GM19023 (cell line): ENCODE measurements at regions not wholly inside any gene's neighbourhood (a gene's known extent, or its start where the extent isn't known, plus 50 kb on each side); places are given as distances from the start of the nearest gene placed in this dataset.

Experiments
- ATAC-seq: cut with Tn5 transposase; IDR thresholded peaks from one replicate; pipeline ENCODE4 v1.9.1; 2021; ENCODE audit warnings: mild to moderate bottlenecking, moderate library complexity; ENCODE audit not compliant: unreplicated experiment

DNA sequence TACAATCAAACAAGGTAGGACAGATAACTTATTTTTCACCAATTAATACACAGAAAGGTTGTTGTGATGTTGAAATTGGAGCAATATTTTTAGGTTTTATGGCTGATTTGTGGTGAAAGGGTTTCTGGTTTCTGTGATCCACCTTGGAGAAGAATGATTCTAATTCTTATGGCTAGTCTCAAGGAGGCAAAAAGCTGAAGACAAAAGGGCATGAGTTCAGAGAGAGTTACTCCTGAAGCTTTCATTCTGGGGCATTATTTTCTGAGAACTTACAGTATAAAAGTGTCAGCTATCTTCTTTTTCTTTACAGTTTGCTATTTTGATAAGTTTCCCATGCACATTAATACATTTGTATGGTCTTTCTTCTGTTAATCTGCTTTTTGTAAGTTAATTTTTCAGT, 372.4 kb upstream of the CCDC179 start:
- ATAC-seq, result no peak

DNA sequence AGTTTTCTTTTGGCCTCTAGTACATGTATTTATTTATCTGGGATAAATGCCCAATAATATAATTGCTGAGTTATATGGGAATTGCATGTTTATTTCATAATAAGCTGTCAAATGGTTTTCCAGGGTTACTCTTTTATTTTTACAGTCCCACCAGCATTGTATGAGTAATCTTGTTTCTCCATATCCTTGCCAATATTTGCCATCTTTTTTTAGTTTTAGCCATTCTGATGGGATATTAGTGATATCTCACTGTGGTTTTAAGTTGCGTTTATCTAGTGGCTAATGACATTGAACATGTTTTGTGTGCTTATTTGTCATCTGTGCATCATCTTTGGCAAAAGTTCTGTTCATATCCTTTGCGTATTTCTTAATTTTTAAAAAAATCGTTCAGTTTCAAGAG, 372.8 kb upstream of the CCDC179 start:
- no peak for ATAC-seq

DNA sequence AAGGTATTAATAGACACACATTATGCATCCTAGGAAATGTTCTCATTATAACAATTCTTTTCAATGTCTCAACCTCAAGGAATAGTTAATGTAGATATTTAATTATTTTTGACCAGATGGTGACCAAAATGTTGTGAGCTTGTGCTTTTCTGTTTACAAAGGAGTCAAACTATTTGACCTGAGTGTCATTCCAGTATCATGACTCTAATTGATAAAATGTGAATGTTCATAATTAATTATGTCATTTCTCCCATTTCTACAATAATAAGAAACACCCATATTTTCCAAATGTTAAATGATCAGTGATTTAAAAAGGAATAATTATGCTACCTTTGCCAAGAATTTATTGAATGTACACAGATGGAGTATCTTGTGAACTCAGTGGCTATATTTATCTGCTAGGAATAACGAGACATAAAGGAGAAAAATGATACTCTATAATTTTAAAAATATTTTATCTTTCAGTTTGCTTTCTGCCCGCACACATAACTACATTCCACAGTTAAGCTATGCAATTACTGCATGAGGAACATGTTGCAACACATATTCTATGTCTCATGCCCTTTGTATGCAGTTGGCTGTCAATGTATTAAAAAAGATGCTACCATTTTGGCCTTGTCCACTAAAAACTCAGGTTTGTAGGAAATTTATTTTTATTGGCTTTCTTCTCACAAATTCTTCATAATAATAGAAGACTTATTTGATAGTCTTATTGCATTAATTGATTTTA, 376.7 kb upstream of the CCDC179 start:
- ATAC-seq, result no peak

DNA sequence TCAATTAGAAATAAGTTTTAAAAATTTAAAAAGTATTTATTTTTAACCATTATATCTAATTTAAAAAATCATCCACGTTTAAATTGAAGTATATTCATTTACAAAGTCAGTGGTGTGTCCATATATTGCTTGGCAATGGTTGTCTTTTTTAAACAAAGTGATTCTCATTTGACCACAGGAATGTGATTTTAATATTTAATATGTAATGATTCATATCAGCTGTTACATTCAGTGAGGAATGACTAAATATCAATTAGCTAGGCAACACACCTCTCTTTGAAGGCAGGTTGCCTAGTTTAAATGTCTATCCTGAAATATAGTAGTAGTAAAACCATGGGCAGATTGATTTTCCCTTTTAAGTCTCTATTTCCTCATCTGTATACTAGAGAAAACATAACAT, 392.2 kb upstream of the CCDC179 start:
- ATAC-seq, result no peak

DNA sequence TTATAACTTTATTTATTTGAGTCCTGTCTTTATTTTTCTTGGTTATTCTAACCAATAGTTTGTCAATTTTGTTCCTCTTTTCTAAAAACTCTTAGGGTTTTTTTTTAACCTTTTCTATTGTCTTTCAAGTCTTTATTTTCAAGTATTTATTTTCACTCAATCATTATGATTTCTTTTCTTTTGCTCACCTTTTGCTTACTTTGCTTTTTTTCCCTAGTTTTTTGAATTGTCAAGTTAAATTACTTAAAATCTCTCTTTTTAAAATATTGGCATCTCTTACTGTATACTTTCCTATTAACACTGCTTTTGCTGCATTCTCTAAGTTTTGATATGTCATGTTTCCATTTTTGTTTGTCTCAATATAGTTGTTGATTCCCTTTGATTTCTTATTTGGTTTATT, 396.8 kb upstream of the CCDC179 start:
- no peak for ATAC-seq

DNA sequence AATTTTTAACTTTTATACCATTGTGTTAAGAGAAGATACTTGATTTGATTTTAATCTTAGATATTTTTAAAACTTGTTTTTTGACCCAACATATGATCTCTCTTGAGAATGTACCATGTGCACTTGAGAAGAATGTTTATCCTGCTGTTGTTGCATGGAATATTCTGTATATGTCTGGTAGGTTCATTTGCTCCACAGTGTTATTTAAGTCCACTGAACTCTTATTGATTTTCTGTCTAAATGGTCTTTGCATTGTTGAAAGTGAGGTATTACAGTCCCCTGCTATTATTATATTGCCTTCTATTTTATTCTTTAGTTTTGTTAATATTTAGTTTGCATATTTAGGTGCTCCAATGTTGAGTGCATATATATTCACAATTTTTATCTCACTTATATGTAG, 397.3 kb upstream of the CCDC179 start:
- ATAC-seq, result no peak

DNA sequence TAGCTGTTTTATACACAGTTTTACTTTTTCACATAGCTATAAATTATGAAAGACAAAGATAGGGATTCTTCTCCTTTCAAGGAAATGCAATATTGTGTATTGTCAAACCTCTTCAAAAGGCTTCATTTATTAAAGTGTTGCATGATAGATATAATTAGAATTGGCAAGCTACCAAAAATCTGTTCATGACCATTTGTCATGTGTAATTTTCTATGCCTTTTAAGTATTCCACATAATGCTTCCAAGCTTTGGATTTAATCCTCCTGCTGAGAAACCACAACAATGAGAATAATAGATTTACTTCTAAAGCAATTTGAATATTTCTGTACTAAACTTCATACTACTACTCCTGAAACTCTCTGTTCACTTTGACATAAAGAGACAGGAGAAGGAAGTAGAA, 403.2 kb upstream of the CCDC179 start:
- no peak for ATAC-seq

DNA sequence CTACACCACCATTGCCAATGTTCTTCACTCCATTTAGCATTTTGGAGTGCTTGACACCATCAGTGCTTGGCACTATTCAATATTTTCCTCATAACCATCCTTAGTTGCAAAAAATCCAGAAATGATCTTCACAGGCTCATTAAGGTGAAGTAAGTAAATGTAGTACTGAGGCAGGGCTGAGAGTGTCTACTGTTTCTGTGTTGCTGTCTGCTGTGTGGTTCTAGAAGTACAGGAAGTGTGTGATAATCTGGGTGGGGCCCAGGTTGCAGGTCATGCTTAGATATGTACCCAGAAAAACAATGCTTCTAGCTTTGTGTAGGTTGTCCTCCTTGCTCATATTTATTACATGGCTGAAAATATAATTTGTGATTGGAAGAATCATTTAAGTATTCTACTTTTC, 411.8 kb upstream of the CCDC179 start:
- ATAC-seq, result no peak

DNA sequence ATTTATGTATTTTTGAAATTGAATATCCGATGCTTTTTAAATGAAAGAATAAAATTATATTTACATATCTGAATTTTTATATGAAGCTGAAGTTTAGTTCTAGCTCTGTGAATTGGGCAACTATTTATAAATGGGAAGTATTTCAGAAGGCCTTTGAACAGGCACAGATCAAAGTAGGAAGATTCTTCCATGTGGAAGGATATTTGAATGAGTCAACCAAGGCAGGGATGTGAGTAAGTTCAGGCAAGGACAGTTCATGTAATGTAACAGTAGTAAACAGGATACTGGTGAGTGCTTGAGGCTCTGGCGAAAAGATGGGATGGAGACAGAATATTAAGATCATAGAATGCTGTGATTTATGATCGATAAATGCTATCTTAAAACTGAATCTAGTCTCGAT, 417.8 kb upstream of the CCDC179 start:
- ATAC-seq, result no peak

DNA sequence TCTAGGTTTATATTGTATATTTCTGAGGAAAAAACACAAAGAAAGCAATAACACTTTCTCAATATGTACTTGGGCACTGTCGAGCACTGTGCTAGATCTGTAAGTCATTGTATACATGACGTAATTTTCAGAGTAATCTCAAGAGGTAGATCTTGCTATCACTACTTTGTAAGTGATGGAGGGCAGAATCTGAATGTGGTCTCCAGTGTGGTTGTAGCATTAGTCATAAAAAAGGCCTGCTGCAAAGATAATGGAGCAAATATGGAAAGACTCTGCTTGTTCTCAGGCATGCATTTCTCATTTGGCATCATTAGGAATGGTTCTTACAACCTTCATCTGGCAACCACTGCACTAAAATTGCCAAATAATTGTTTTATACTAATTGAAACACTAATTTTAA, 419.8 kb upstream of the CCDC179 start:
- ATAC-seq, result no peak

DNA sequence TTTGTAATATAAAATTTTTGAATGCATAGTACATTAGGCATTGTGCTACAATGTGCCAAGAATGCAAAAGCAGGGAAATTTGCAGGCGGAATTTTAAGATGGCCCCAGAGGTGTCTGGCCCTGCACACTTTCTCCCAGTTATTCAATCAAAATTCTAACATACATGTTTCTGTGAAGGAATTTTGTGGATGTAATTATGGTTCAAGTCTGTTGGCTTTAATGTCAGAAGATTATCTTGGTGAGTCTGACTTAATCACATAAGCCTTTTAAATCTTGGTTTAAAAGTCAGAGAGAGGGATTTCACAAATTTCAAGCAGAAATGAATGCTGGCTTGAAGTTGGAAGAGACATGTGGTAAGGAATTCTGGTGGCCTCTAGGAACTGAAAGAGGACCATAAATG, 423.4 kb upstream of the CCDC179 start:
- ATAC-seq, result no peak

DNA sequence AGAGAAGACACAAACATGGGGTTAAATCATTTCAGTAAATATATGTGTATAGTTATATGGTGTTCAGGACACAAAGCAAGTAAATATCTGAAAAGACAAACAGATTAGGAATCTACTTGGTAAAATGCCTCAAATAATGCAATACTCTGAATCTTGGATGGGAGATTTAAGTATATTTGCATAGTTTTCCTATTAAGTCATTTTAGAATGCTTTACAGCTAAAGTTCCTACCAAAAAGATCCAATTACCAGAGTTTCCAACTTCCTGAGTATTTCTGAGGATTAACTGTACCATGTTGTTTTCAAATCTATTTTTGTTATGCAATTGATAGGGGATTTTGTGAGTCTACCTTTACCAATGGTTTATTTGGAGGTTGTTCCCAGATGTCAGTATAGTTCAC, 424.4 kb upstream of the CCDC179 start:
- no peak for ATAC-seq

DNA sequence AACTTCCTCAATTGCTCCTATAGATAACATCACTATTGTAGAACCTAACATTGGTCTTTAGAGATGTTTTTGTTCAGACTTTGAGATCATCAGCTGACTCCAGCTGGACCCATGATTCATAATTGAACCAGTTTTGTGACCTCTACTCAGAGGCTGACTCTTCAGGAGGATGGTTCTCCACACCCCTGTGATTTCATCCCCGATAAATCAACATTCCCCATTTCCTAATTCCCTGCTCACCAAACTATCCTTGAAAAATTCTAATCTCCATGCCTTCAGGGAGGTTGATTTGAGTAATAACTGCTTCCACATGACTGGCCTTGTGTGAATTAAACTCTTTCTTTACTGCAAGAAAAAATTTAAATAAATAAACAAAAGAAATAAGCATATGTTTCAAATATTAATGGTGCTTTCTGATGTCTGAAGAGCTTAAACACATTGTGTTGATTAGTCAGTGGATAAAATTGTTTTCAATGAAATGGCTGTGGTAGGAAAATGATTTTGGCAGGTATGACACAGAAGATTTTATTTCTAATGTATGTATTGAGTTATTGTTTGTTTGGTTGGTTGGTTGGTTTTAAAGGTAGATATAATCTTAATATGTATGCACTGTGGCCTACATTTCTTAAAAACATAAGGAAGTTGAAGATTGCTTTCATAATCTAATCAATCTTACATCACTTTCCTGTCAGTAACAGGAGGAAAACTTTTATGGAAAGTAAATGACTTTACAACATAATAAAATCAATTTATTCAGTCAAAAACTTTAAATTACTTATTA, 427.9 kb upstream of the CCDC179 start:
- no peak for ATAC-seq

DNA sequence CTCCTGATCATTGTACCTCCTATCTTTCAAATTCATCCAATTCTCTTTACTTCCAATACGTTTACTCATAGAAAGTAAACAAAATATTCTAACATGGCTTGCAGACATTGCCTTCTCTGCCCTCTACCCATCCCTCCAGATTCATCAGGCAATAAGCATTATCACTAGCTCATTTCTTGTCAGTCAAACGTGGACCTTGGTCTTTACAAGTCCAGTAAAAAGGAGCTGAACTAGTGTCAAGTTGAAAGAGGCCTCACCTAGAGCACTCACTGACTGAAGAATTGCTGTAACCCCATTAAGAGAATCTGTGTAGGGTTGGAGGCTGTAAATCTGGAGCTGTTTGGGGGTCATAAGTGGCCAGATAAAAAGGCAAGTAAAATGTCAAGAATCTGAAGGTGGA, 435.0 kb upstream of the CCDC179 start:
- ATAC-seq, result no peak

DNA sequence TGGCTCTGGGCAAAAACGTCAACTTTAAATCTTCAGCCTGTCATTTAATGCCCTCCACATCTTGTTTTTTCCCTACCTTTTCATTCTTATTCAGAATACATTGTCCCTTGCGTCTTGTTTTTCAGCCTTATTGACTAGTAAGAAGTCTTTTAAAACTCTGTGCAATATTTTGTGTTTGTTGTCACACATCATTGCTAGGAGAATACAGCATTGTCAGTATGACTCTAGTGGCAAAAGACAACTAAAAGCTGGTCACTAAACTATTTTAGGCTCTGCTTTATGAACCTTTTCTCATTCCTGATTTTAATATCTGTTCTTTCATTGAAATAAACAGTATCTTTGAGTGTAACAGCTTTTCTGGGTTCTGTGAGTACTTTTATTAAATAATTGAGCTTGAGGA, 447.8 kb upstream of the CCDC179 start:
- no peak for ATAC-seq

DNA sequence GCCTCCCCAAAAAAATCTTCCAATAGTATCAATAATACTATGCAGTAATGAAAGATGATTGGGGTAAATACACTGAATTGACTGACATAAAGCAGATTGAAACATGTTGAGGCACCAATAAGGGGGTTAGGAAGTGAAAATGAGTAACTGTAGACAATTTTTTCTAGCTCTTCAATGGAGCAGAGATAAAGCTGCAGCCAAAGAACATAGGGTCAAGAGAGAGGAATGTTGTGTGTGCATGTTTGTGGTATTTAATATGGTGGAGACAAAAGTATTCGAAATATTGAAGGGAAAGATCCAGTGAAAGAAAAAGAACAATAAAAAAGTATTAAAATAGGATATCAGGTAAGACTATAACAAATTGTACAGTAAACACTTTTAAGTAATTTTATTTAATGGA, 450.0 kb upstream of the CCDC179 start:
- ATAC-seq, result no peak

DNA sequence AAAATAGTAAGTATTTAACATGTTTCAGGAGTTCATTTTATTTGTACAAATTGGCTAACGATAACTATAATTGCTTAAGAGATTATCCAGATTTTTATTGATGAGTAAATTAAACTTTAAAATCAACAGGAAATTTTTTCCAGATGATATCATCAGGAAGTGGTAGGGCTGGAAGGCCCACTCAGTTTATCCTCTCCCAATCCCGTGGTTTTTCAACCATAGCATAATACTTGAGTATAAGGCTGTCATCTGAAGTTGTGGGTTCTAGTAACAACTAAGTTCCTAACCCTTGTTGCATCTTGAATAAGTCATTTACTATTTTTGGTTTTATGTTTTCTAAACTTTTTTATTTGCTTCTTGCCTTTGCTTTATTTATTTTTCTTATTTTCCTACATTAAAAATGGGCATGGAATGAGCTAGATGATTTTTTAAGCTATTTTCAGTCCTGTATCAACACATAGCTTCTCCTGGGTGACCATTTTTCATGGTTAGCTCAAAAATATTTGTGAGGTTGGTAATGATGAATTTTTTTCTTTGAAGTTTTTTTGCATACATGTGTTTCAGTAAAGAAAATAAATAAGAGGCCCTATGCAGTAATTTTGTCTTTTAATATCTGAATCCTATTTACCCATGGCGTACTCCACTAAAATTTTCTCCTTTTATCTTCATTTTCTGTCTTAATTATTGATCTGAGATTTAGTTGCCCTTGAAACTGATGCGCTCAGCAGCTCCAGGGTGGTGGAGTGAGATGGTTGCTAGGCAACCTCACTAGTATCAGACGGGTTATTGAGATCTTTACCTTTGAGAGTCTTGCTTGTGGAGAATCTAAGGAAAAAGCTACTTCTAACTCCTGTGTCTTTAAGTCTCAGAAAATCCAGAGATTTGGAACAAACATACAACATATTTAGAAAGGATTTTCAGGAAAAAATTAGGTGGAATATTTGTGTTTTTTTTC, 452.0 kb upstream of the CCDC179 start:
- ATAC-seq, result no peak

DNA sequence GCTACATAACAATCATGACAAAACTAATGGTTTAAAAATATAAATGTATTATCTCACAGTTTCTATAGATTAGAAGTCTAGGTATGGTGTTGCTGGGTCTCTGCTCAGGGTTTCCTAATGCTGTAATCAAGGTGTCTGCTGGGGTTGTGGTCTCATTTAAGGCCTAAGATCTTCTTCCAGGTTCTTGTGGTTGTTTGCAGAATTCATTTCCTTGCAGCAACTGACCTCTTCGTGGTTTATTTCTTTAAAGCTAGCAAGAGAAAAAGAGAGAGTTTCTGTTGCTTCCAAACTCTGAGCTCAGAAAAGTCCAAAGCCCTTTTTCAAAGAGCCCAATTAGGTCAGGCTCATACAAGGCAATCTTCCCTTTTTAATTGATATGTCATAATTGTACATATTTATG, 452.7 kb upstream of the CCDC179 start:
- ATAC-seq, result no peak

DNA sequence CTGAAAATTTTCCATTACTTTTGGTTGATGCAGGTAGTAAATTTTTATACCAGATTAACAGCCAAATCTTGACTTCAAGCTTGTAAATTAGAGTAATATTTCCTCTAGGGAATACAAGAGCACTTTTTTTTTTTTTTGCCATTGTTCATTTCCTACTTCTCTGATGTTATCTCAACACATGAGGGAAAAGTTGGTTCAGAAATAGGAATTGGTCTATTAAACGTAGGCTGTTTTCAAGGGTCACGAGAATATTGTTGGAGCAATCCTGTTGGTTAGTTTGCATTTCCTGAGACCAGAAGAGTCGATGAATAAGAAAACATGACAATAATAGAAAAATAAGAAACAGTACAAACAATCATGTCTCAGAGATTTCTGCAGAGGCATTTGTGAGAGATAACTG, 453.9 kb upstream of the CCDC179 start:
- no peak for ATAC-seq

DNA sequence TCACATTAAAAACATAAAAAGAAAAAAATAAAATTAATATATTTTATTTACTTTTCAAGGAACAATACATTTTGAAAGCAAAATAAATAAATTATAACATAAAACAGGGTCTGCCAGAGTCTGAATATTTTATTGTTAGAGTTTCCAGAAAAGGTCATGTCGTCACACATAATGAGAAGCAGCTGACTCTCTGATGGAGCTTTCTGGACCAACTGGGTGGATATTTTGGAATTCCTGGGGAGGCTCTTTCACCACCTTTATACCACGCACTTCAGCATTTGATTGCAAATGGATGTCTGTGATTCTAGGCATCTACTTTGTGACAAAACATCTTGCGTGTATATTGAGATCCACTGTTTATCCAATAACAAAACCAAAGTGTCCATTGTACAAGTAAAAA, 455.0 kb upstream of the CCDC179 start:
- ATAC-seq, result no peak

DNA sequence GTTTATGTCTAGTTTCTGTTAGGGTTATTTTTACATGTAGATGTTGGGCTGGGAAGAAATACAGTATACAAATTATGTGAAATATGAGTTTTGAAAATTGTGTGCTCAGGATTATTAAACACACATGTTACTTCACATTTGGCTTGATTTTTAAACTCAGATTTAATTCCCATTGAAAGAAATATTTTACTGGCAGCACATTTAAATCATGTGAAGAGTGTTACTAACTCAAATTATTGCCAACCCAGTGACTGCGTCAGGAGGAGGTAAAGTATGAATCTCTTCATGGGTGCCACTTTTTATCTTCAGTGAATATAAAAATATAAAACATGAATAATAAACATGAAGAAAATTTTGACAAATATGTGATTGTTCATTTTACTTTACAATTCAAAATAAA, 457.5 kb upstream of the CCDC179 start:
- ATAC-seq, result no peak

DNA sequence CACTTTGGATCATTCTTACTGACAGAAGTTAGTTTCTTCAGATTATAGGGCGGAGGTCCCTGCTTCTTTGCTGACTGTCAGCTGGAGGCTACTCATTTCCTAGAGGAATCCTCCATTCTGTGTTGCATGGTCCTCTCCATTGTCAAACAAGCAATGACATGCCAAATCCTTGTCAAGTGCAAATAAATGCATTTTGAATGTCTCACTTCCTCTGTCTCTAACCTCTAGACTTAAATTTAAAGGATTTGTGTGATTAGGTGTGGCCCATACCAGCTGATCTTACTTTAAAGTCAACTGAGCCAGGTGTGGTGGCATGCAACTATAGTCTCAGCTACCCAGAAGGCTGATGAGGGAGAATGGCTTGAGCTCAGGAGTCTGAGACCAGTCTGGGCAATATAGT, 458.4 kb upstream of the CCDC179 start:
- ATAC-seq, result no peak
